HCT116 (cell line): ENCODE measurements at regions not wholly inside any gene's neighbourhood (a gene's known extent, or its start where the extent isn't known, plus 50 kb on each side); places are given as distances from the start of the nearest gene placed in this dataset.

ENCODE experiments used
- CTCF ChIP-seq, 3 experiments: fragments of 200-600 bp in 1 of 3; sonication (generic) in 1 of 3; IDR thresholded peaks in 2 of 3; conservative IDR thresholded peaks in 1 of 3; 2 replicates each; pipeline ENCODE4 v1.5.1; 2012 to 2017; ENCODE audit warnings: low read depth in 2 of 3, low read length in 2 of 3, antibody characterized with exemption in 1 of 3, borderline replicate concordance in 1 of 3, control low read depth in 1 of 3, mild to moderate bottlenecking in 1 of 3, mixed read lengths in 1 of 3, mixed run types in 1 of 3, moderate library complexity in 1 of 3; ENCODE audit not compliant: insufficient read depth in 1 of 3
- EGR1 ChIP-seq: IDR thresholded peaks from 2 replicates; pipeline ENCODE4 v1.6.1; 2012; ENCODE audit warnings: low read depth
- EZH2 ChIP-seq: fragments of 200-600 bp; sonication (generic); IDR thresholded peaks from 2 replicates; pipeline ENCODE4 v1.6.1; 2017; ENCODE audit warnings: antibody characterized with exemption, mixed run types
- EZH2phosphoT487 ChIP-seq: fragments of 200-600 bp; IDR thresholded peaks from 2 replicates; pipeline ENCODE4 v1.6.1; 2018; ENCODE audit warnings: antibody characterized with exemption, borderline replicate concordance
- MAX ChIP-seq: IDR thresholded peaks from 2 replicates; pipeline ENCODE4 v1.6.1; 2012
- POLR2A ChIP-seq: IDR thresholded peaks from 2 replicates; pipeline ENCODE4 v1.7.0; 2011; ENCODE audit warnings: borderline replicate concordance; ENCODE audit not compliant: insufficient read depth, insufficient read length; ENCODE audit errors: extremely low read depth
- POLR2AphosphoS5 ChIP-seq: IDR thresholded peaks from 2 replicates; pipeline ENCODE4 v1.6.1; 2011; ENCODE audit warnings: mild to moderate bottlenecking, low read depth, low read length, moderate library complexity
- RAD21 ChIP-seq: IDR thresholded peaks from 2 replicates; pipeline ENCODE4 v1.6.1; 2012; ENCODE audit warnings: low read depth, mild to moderate bottlenecking
- REST ChIP-seq: IDR thresholded peaks from 2 replicates; pipeline ENCODE4 v1.6.1; 2012; ENCODE audit warnings: low read depth
- TCF7L2 ChIP-seq: IDR thresholded peaks from 2 replicates; pipeline ENCODE4 v1.7.0; 2011; ENCODE audit warnings: borderline replicate concordance, inconsistent platforms; ENCODE audit not compliant: insufficient read depth, insufficient read length; ENCODE audit errors: extremely low read depth
- ZBTB33 ChIP-seq: IDR thresholded peaks from 2 replicates; pipeline ENCODE4 v1.6.1; 2011; ENCODE audit warnings: mild to moderate bottlenecking, low read length, moderate library complexity; ENCODE audit not compliant: insufficient replicate concordance; ENCODE audit errors: extremely low read depth
- ZNF274 ChIP-seq: fragments of 200-500 bp; sonication (Bioruptor generic); IDR thresholded peaks from 2 replicates; pipeline ENCODE4 v1.6.1; 2014; ENCODE audit warnings: mild to moderate bottlenecking, low read depth, low read length, inconsistent platforms

- TF ChIP-seq POLR2AphosphoS5 (no peak), POLR2A (no peak), EGR1 (no peak), CTCF (IDR thresholded peaks at IDR 0.05 in 2 of 3, conservative IDR thresholded peaks at IDR 0.05 in 1 of 3; ENCODE audit: borderline replicate concordance in 1 of 3, insufficient read depth in 1 of 3, low read depth in 2 of 3, low read length in 2 of 3) (no peak), ZBTB33 (no peak), RAD21 (no peak), TCF7L2 (no peak), EZH2phosphoT487 (no peak), EZH2 (no peak), REST (no peak), MAX (no peak), ZNF274 (no peak)
Measured at GRCh38 chr3:26915208-26915607, 292.6 kb downstream of the LRRC3B start.
